Panc1 (cell line): ENCODE measurements at regions not wholly inside any gene's neighbourhood (a gene's known extent, or its start where the extent isn't known, plus 50 kb on each side); places are given as distances from the start of the nearest gene placed in this dataset.
A peak's percentile ranks its signal among the peaks of the same experiment; 100 is the strongest.

Experiments used
- ATAC-seq: fragments of 200-7000 bp; cut with Tn5 transposase; 2 replicates; pipeline ENCODE4 v1.9.1; 2020; ENCODE audit warnings: mild to moderate bottlenecking, moderate library complexity
- BruUV-seq: library from RNA; stranded (reverse); fragments of 400-500 nt; replicated peaks from 2 replicates; lab custom pipeline; 2021; lab: Mats Ljungman, UMichigan
- CTCF ChIA-PET: fragments of 300-600 bp; sonication (Branson Sonifier 250); formaldehyde crosslinking; loops from one replicate; lab custom pipeline; 2022; ENCODE audit warnings: antibody characterized with exemption; lab: Charles Lee
- POLR2A ChIA-PET: fragments of 300-600 bp; sonication (Branson Sonifier 250); formaldehyde crosslinking; loops from one replicate; lab custom pipeline; 2022; ENCODE audit warnings: antibody characterized with exemption; lab: Charles Lee
- DNase-seq: peaks from one replicate; pipeline ENCODE4 v3.0.0-alpha.2; 2010; ENCODE audit warnings: low read depth, low spot score
- H3K27ac ChIP-seq: 2 replicates; pipeline ENCODE4 v1.5.1; 2011; ENCODE audit warnings: mild to moderate bottlenecking, low read length, inconsistent platforms
- H3K27me3 ChIP-seq: fragments of 200-500 bp; sonication (Bioruptor generic); 2 replicates; pipeline ENCODE4 v1.6.0; 2014; ENCODE audit warnings: low read length, inconsistent platforms; ENCODE audit not compliant: control insufficient read depth, insufficient read depth
- H3K36me3 ChIP-seq: fragments of 200-500 bp; sonication (Bioruptor generic); 2 replicates; pipeline ENCODE4 v1.5.1; 2014; ENCODE audit warnings: inconsistent platforms, mild to moderate bottlenecking, low read length, moderate library complexity; ENCODE audit not compliant: control insufficient read depth, insufficient read depth
- H3K4me1 ChIP-seq: 2 replicates; pipeline ENCODE4 v1.5.1; 2011; ENCODE audit warnings: inconsistent platforms, mild to moderate bottlenecking, low read length, moderate library complexity; ENCODE audit not compliant: control insufficient read depth, insufficient read depth
- H3K4me3 ChIP-seq, 2 experiments: 2 replicates each; pipeline ENCODE4 v1.5.1; 2011 to 2012; ENCODE audit warnings: low read depth in 2 of 2, low read length in 2 of 2, mild to moderate bottlenecking in 2 of 2, inconsistent platforms in 1 of 2, moderate library complexity in 1 of 2
- H3K9me3 ChIP-seq: fragments of 200-500 bp; sonication (Bioruptor generic); 2 replicates; pipeline ENCODE4 v1.5.1; 2014; ENCODE audit warnings: low read depth, mild to moderate bottlenecking, inconsistent platforms, low read length, moderate library complexity; ENCODE audit not compliant: control insufficient read depth, insufficient read depth
- CTCF ChIP-seq: fragments of 450-650 bp; IDR thresholded peaks from 2 replicates; pipeline ENCODE4 v1.5.1; 2017; ENCODE audit warnings: mild to moderate bottlenecking
- POLR2AphosphoS5 ChIP-seq: IDR thresholded peaks from 2 replicates; pipeline ENCODE4 v1.6.1; 2012; ENCODE audit warnings: mild to moderate bottlenecking, low read depth, low read length, moderate library complexity
- REST ChIP-seq, 2 experiments: IDR thresholded peaks; 2 replicates each; pipeline ENCODE4 v1.6.1; 2011 to 2012; ENCODE audit warnings: low read depth in 2 of 2, control low read depth in 1 of 2, low read length in 1 of 2, mild to moderate bottlenecking in 1 of 2, moderate library complexity in 1 of 2; ENCODE audit not compliant: insufficient read depth in 1 of 2
- SIN3A ChIP-seq: IDR thresholded peaks from 2 replicates; pipeline ENCODE4 v1.6.1; 2012; ENCODE audit warnings: low read depth, mild to moderate bottlenecking, low read length, moderate library complexity, borderline replicate concordance; ENCODE audit not compliant: insufficient read depth
- TCF7L2 ChIP-seq: IDR thresholded peaks from 2 replicates; pipeline ENCODE4 v1.6.1; 2011; ENCODE audit warnings: mild to moderate bottlenecking, low read depth, low read length, inconsistent platforms
- in situ Hi-C: cut with HindIII; loops from 2 replicates; pipeline ENCODE4 v1.10.0; 2016; ENCODE audit warnings: low sequenced_read_pairs, low pct_unique_long_range_greater_than_20kb
- intact Hi-C: fragments of 100-400 bp; cut with micrococcal nuclease; formaldehyde crosslinking; loops from one replicate; pipeline ENCODE4 v1.10.0; 2022; ENCODE audit not compliant: unreplicated experiment

- no peak for DNase-seq
- intact Hi-C loops = no loop called here
- ATAC-seq = no peak
- H3K27me3 ChIP-seq = no peaks in the 10 kb centered on the region
- no peaks in the 10 kb centered on the region for H3K36me3 ChIP-seq
- no peaks in the 10 kb centered on the region for H3K4me1 ChIP-seq
- BruUV-seq = no TSS peak
- no peak for TF ChIP-seq CTCF
- TF ChIP-seq SIN3A = no peak
- no peak for TF ChIP-seq POLR2AphosphoS5
- TF ChIP-seq REST (IDR thresholded peaks at IDR 0.05; ENCODE audit: insufficient read depth in 1 of 2, low read depth in 2 of 2, low read length in 1 of 2) = no peak
- no peak for TF ChIP-seq TCF7L2
- ChIA-PET POLR2A (no interaction called here), CTCF (no interaction called here)
- H3K9me3 ChIP-seq = no peaks in the 10 kb centered on the region
- in situ Hi-C loops = no loop called here
- no peak overlapping the region for H3K4me3 ChIP-seq
- H3K27ac ChIP-seq = no peak overlapping the region
These were observed 117.8 kb upstream of the OSMR start for GRCh38 chr5:38728029-38728428.

- Histone ChIP-seq H3K4me1 (no peaks in the 10 kb centered on the region), H3K4me3 (no peak overlapping the region), H3K27ac (peak overlapping the region; percentile 13; the same call in 1 of the 2 replicates), H3K36me3 (no peaks in the 10 kb centered on the region), H3K9me3 (no peaks in the 10 kb centered on the region), H3K27me3 (no peaks in the 10 kb centered on the region)
- ATAC-seq (no peak), DNase-seq (no peak)
- intact Hi-C loops = no loop called here
- in situ Hi-C loops = no loop called here
- no peak for TF ChIP-seq REST (IDR thresholded peaks at IDR 0.05; ENCODE audit: insufficient read depth in 1 of 2, low read depth in 2 of 2, low read length in 1 of 2)
- no peak for TF ChIP-seq TCF7L2
- TF ChIP-seq SIN3A = no peak
- no peak for TF ChIP-seq POLR2AphosphoS5
- TF ChIP-seq CTCF = no peak
- BruUV-seq = no TSS peak
- POLR2A ChIA-PET = interaction anchor here (0.5 kb wide), 1 partner anchor 234 kb away, joined by 3 read pairs; no protein-coding TSS in a partner anchor
- CTCF ChIA-PET = interaction anchor here (0.6 kb wide), 1 partner anchor 142 kb away, joined by 4 read pairs; no protein-coding TSS in a partner anchor
These were observed 114.4 kb upstream of the OSMR start for GRCh38 chr5:38731461-38731860.
